ENCODE measurements at regions not wholly inside any gene's neighbourhood (a gene's known extent, or its start where the extent isn't known, plus 50 kb on each side); places are given as distances from the start of the nearest gene placed in this dataset.

DNA sequence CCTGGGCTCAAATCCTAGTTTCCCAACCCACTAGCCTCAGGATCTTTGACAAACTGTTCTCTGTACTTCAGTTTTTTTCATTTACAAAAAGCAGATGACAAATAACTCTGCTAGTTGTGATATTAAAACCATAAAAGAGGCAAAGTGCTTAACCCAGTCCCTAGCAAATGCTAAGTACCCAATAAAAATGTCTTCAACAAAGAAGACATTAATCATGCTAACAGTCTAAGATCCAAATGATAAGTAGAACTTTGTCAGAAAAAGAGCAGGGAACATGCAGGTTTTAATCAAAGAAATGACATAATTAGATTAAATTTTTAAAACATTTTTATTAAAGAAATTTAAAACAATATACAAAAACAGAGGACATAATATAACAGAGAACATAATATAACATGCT lies 203.0 kb upstream of the ADRA1B start:
- Histone ChIP-seq H3K4me3 (no peak overlapping the region), H3K27ac (no peak overlapping the region)

DNA sequence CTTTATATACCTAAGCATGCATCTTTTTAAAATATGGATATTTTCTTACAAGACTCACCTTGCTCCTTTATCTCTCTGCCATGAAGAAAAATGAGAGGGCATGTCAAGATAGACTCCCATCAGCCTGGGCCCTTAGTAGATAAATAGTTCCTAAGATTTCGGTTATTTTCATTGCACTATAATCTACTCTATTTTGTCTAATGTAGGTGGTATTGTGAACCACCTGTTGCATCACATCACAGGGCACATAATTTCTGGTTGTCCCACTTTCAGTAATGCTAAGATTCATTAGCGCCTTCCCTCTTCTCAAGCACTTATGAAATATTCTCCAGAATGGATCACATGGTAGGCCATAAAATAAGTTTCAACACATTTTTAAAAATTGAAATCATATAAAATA lies 202.5 kb upstream of the ADRA1B start:
- no peak overlapping the region for H3K4me3 ChIP-seq
- H3K27ac ChIP-seq, result no peak overlapping the region

DNA sequence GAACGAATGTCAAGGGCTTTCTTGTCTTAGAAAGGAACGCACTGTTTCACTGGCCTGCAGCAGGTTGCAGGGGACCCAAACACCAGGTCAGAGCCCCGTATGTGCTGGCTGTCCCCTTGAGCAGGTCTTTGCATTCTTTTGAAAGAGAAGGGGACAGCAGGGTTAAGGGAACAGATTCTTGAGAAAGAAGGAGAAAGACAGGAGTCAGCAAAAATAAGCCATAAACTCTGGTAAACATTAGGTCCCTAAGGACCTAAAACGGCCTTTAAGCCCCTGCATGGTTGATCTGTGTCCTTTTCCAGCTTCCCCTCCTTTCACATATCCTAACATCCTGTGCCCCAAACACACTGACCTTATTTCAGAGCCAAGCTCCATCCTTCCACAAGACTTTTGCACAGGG lies 190.8 kb upstream of the ADRA1B start:
- Histone ChIP-seq H3K27ac (no peak overlapping the region), H3K4me3 (no peak overlapping the region)

DNA sequence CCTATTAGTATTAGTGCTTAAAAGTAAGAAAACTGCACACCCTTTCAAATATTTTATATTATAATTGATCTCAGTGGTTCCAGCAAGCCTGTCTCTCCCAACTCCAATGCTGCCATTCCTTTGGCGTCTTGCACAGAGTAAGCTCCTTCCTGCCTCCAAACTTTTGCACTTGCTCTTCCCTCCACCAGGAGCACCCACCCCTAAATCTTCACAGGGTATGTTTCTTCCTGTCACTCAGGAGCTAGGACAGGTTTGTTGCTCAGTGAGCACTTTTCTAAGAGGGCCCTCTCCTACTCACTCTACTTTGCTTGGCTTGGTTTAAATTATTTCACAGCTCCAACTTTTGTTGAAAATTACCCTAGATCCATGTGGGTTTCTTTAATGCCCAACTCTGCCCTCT lies 189.1 kb upstream of the ADRA1B start:
- Histone ChIP-seq H3K27ac (no peak overlapping the region), H3K4me3 (no peak overlapping the region)

DNA sequence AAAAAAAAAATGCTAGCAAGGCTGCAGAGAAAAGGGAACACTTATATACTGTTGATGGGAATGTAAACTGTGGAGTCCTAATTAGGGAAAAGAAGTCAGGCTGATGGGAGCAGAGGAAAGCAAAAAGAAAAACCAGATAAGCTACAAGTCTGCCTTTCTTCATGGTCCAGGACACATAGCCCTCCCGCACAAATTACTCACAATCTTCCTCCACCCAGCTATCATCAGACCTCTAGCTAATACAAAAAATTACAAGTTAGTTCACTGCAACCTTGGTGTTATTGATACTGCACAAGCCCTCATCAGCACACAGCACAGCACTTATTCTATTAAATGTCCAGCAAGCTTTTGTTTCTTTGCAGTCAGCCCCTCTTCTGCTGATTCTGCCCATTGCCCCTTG lies 186.0 kb upstream of the ADRA1B start:
- Histone ChIP-seq H3K27ac (no peak overlapping the region), H3K4me3 (no peak overlapping the region)

DNA sequence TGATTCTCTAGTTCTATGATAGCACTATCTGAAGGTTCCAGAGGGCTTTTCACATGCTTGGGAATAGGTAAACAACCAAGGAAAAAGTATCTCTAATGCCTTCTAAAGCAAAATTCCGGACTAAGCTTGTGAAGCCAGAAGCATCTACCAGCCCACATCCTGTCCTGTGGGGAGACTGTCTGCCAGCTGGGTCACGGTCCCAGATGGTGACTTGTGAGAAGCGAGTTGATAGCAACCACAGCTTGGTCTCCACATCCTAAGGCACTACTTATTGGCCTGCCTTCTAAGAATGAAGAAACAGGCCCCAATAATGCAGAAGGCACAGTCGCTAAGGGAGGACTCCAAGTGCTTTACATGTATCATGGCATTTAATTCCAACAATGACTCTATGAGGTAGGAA lies 184.1 kb upstream of the ADRA1B start:
- Histone ChIP-seq H3K27ac (no peak overlapping the region), H3K4me3 (no peak overlapping the region)

DNA sequence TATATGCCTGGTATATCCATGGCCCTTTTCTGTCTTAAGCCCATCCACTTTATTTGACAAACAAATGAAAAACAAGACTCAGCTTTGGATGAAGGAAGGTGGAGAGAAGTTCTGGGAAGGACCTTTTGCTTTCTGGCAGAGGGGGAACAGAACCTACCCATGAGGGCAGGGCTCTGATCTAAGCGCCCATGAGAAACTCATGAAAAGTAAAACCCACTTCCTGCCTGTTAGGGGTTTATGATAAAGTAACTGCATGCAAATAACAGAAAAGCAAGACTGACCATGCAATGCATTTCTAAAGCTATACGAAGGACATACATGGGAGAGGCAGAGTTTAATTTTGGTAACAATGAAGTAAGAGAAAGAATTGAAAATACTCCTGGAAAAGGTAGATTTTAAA lies 181.9 kb upstream of the ADRA1B start:
- no peak overlapping the region for H3K4me3 ChIP-seq
- H3K27ac ChIP-seq, result no peak overlapping the region

DNA sequence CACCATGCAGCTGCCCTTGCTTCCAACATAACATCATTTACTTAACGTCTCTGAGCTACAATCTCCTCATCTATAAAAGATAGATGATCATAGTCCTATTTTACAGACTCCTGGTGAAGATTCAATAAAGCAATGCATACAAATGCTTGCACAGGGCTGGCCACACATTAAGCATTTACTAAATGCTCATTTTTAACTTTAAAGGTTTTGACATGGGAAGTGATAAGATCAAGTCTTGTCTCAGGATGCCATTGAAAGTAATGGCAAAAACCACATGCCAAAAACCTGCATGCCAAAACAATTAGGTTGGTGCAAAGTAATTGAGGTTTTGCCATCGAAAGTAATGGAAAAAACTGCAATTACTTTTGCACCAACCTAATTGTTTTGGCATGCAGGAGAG lies 181.2 kb upstream of the ADRA1B start:
- Histone ChIP-seq H3K4me3 (no peak overlapping the region), H3K27ac (no peak overlapping the region)

DNA sequence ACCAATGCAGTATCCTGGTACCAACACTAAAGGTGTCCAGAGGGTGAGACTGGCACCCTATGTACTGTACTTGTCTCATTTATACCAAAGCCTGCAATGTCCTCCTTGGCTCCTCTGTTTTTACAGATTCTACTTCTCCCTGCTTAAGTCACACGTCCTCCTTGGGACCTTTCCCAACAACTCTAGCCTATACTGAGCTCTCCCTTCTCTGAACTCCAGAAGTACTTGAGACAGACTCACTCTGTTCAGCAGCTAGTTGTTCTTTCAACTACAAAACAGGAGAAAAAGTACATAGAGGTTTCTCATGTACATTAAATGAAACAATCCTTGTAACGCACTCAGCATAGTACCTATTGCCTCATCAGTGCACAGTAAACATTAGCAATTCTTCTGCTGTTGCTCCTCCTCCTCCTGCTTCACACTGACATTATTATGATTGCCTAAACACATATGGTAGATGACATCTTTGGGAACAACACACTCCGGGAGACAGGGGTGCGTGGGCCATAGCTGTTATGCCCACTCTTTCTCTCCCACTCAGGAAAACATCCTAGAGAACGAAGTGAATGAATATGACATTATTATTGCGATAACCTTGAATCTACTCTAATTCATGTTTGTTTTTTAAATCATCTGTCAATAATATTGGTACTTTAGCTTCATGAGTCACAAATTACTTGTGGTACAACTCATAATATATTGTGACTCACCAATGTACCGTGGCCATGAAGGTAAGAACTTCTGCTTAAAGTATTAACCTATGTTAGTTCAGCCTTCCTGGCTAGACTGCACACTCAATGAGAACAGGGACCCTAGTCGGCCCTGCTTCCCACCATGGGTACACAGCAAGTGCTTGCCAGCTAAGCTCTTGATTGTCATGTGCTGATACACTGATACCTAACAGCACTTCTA lies 180.3 kb upstream of the ADRA1B start:
- H3K4me3 ChIP-seq, result no peak overlapping the region
- no peak overlapping the region for H3K27ac ChIP-seq

DNA sequence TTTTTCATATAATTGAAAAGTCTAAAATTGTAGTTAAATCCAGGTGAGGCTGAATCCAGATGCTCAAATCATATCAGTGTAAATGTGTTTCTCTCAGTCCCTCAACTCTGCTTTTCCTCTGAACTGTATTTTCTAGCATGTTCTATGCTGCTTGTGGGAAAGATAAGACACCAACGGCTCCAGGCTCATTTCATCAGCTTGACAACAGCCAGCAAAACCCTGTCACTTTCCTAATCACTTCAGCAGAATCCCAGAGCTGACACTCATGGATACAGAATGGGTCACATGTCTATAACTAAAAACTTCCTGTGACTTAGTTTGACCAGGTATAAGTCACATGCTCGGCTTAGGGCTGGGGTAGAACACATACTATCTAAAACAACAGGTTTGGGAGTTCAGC lies 179.4 kb upstream of the ADRA1B start:
- no peak overlapping the region for H3K4me3 ChIP-seq
- no peak overlapping the region for H3K27ac ChIP-seq

DNA sequence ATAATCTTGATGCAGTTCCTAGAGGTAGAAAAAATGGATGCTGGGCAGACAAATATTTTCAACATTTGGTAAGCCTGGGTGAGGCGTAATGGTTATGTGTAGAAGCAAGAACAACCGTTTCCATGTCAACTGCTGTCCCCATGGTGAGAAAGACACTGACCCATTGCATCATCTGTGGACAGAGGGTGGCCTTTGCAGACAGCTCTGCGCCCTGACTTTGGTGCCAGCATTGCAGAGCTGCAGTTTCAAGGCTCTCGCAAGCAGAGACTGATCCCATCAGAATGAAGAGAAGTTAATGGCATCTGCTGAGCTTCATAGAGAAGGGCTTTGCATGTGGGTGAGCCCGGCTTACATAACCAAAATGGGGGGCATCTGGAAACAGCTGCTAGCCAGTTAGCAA lies 179.0 kb upstream of the ADRA1B start:
- H3K4me3 ChIP-seq, result no peak overlapping the region
- H3K27ac ChIP-seq, result no peak overlapping the region

DNA sequence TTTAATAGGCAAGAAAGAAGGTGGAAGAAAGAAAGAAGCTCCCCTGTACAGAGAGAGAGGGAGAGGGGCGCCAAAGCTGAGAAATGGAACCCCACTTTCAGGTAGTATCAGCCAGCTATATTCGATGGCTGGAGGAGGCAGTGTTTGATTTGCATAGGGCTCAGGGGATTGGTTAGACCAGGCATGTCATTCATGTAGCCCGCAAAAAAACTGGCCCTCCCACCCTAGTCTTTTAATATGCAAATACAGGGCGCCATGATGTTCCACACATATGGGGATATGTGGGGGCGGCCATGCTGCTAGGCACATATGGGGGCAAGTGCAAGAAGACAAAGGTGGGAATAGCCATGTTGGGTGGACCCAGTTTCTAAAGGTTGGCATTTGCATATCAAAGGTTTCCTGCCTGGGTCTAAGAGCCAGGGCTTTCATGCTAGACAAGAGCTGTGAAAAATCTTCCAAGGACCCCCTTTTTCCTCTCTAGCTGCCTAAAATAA lies 174.4 kb upstream of the ADRA1B start:
- no peak overlapping the region for H3K4me3 ChIP-seq
- no peak overlapping the region for H3K27ac ChIP-seq

DNA sequence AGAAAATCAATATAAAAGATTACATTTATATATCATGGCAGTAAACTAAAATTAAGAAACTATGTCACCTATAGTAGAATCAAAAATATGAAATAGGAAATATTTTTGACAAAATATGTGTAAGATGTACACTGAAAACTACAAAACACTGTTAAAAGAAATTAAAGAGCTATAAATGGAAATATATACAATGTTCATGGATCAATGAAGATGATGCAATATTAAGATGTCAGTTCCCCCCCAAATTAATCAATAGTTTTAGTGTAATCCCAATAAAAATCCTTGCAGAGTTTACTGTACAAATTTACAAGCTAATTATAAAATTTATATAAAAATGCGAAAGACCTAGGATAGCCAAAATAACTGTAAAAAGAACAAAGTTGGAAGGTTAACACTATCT lies 173.0 kb upstream of the ADRA1B start:
- no peak overlapping the region for H3K4me3 ChIP-seq
- no peak overlapping the region for H3K27ac ChIP-seq

DNA sequence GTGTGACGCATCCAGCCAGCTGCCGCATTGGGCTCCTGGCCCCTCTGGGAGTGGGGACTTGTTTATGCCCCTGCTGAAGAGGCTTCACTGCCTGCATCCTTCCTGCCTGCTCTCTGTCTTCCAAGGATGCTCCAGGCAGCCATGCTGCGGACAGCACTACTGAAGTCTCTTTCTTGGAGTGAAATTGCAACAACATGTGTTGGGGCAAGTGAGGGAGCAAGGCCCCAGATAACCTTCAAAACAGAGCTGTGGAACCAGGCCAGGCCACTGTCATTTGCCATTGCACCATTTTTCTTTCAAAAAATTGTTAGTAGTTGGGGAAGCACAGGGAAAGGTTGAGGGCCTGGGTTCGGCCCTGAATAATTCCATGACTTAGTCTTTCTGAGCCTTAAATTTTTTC lies 169.6 kb upstream of the ADRA1B start:
- H3K27ac ChIP-seq, result no peak overlapping the region
- no peak overlapping the region for H3K4me3 ChIP-seq

DNA sequence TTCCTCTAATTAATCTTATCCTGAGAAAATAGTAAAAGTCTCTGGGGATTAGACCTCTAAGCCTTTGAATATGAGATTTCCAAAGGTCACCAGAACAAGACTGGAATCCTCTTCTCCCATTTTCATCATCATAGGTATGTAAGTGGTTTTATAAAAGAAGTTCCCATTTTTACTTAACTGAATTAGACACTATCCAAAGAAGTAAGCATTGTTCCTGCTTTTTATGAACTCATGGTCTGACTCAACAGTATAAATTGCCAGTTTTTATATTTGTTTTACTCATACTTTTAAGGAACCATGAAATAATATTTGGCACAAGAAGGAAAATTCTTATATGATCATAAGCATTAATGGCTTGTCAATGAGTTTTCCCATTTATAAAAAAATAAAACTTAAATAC lies 167.1 kb upstream of the ADRA1B start:
- H3K27ac ChIP-seq, result no peak overlapping the region
- no peak overlapping the region for H3K4me3 ChIP-seq

DNA sequence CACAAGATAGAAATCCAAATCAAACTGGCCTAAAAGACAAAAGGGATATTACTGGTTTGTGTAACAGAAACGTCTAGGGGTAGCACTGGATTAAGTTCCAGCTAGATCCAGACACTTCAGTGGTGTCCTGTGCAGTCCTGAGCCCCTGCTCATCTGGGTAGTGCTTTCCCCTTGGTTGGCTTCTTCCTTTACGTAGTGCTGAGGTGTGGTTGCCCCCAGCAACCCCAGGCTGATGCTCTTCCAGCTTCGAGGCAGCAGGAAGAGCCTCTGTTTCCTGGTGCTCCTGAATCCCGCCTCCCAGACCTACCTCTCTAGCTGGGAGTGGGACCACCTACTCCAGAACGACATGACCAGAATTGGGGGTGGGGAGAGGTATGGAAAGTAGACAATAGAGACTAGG lies 166.1 kb upstream of the ADRA1B start:
- H3K27ac ChIP-seq, result no peak overlapping the region
- H3K4me3 ChIP-seq, result no peak overlapping the region

DNA sequence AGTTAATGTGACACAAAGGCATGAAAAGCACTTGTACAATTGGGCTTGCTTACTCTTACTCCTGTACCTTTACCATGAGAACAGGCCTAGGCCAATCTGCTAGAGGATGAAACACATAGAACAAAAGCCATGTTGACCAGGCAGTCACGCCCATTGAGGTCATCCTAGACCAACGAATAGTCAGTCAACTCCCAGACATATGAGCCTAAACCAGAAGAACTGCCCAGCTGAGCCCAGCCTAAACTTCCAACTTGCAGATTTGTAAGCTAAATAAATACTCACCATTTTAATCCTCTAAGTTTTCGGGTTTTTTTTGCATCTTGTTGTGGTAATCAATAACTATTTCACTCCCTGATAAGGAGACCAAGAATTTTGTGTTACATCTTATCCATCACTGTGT lies 164.8 kb upstream of the ADRA1B start:
- Histone ChIP-seq H3K27ac (no peak overlapping the region), H3K4me3 (no peak overlapping the region)

DNA sequence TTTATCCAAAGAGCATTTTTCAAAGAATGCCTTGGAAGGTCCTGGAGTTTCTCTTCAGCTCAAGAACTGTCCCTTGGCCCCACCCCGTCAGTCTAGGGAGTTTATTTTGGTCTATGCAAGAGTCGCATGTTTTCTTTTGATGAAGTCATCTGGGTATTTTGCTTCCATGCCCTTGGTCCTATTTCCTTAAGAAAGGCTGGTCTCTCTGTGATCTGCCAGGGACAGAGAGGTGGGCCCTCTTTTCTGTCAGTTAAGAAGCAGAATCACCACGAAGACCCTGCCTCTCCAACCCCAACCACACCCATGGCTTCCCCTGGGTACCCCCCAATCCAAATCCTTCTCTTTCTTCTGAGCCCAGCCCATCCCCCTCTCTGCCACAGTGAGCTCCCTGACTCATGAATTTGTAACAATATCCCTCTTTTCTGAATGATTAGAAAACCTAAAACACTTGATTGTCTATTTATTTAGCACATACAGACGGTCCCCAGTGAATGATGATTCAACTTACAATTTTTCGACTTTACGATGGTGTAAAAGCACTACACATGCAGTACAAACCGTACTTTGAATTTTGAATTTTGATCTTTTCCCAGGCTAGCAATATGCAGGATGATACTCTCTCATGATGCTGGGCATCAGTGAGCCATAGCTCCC lies 163.5 kb upstream of the ADRA1B start:
- Histone ChIP-seq H3K27ac (no peak overlapping the region), H3K4me3 (no peak overlapping the region)

DNA sequence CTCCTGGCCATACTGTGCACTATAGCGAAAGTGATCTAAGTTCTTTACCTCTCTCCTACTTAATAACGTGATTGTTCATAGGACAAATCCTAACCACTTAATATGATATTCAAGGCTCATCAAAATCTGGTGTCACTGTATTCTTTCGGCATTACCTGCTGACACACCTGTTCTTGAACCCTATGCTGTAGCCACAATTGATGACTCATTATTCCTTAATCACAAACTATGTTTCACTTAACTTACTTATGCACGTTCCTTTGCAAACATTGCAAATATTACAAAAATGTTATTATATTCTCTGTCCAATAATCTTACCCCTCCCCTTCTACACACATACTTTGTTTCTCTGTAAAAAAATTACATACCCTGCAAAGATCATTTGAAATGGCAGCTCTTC lies 158.1 kb upstream of the ADRA1B start:
- no peak overlapping the region for H3K4me3 ChIP-seq

DNA sequence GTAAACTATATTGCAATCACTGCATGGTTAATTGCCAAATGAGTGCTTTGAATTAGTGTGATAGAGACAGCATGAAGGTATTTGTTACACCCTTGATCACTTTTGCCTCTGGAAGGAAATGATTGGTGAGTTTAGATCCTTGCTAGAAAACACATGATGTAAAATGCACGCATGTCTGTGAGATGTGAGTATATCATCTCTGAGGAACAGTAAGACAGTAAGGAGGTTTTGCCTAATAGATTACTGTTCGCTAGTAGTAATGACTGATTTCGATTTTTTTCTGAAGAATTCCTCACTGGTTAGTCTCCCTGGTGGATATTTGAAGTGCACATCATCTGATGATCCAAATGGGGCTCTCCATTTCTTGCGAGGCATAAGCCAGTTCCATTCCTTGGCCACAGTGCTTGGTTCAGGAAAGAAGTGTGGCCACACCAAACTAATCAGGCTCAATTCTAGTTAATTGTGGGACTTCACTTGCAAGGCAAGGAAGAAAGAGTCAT lies 156.4 kb upstream of the ADRA1B start:
- Histone ChIP-seq H3K27ac (no peak overlapping the region), H3K4me3 (no peak overlapping the region)

More for the DNA sequence above, 158.1 kb upstream of the ADRA1B start:
- no peak overlapping the region for H3K27ac ChIP-seq

DNA sequence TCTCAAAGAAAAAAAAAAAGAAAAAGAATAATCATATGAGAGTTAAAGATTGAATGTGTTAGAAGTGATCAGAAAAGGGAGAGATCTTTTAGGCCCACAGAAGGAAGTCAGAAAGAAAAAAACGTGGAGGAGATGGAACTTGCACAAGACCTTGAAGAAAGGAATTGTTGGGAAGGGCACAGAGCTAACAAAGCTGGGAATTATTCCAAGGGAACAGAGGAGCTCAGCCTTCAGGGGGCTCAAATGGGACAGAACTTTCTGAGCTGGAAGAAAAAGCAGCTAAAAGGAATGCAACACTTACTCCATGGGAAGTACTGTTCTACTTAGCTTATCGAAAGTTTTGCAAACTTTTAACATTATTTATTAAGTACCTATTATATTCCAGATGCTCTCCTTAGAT lies 153.4 kb upstream of the ADRA1B start:
- Histone ChIP-seq H3K4me3 (no peak overlapping the region), H3K27ac (no peak overlapping the region)

All from skin epidermis (tissue), 12 donors.